ENCODE measurements at regions not wholly inside any gene's neighbourhood (a gene's known extent, or its start where the extent isn't known, plus 50 kb on each side); places are given as distances from the start of the nearest gene placed in this dataset.

- TF ChIP-seq, protein P1, sequence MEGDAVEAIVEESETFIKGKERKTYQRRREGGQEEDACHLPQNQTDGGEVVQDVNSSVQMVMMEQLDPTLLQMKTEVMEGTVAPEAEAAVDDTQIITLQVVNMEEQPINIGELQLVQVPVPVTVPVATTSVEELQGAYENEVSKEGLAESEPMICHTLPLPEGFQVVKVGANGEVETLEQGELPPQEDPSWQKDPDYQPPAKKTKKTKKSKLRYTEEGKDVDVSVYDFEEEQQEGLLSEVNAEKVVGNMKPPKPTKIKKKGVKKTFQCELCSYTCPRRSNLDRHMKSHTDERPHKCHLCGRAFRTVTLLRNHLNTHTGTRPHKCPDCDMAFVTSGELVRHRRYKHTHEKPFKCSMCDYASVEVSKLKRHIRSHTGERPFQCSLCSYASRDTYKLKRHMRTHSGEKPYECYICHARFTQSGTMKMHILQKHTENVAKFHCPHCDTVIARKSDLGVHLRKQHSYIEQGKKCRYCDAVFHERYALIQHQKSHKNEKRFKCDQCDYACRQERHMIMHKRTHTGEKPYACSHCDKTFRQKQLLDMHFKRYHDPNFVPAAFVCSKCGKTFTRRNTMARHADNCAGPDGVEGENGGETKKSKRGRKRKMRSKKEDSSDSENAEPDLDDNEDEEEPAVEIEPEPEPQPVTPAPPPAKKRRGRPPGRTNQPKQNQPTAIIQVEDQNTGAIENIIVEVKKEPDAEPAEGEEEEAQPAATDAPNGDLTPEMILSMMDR (IDR thresholded peaks at IDR 0.05): no peak
- no peak for TF ChIP-seq POLR2A (IDR thresholded peaks at IDR 0.05)
These were observed 108.8 kb downstream of the NAA11 start for GRCh38 chr4:79217025-79217424.
